SK-N-MC (cell line): ENCODE measurements at regions not wholly inside any gene's neighbourhood (a gene's known extent, or its start where the extent isn't known, plus 50 kb on each side); places are given as distances from the start of the nearest gene placed in this dataset.

ENCODE experiments used
- EZH2 ChIP-seq: fragments of 200-600 bp; sonication (generic); IDR thresholded peaks from one replicate; pipeline ENCODE4 v1.6.1; 2017; ENCODE audit warnings: antibody characterized with exemption
- POLR2AphosphoS5 ChIP-seq: IDR thresholded peaks from 2 replicates; pipeline ENCODE4 v1.6.1; 2012; ENCODE audit warnings: mild to moderate bottlenecking, low read depth, low read length, borderline replicate concordance

DNA sequence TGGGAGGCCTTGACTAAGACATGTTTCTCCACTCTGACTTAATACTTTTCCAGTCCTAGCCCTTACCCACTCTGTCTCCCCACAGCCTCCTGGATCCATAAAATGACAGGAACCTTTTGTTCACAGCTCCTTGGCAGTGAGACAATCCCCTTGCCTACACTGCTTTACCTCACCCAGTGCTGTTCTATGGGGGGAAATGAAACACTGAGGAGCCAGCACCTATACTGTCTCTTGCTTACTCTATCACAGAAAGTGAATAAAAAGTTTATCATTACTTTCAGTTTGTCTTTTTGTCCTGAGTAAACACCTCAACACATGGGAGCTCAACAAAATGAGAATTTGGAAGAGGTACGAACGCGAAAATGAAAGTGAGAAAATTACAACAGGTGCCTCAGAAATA is 127.2 kb upstream of the DAAM1 start:
- TF ChIP-seq EZH2 (no peak), POLR2AphosphoS5 (no peak)
